Endodermal cell (in vitro differentiated cells): ENCODE measurements at regions not wholly inside any gene's neighbourhood (a gene's known extent, or its start where the extent isn't known, plus 50 kb on each side); places are given as distances from the start of the nearest gene placed in this dataset.

Source experiments
- DNase-seq: peaks from one replicate; pipeline ENCODE4 v3.0.0-alpha.2; 2017
- H3K27ac ChIP-seq: 2 replicates; pipeline ENCODE4 v1.5.1; 2013; ENCODE audit warnings: mild to moderate bottlenecking, low read depth, low read length, moderate library complexity
- H3K27me3 ChIP-seq: 2 replicates; pipeline ENCODE4 v1.6.1; 2013; ENCODE audit warnings: mild to moderate bottlenecking, low read length, moderate library complexity; ENCODE audit not compliant: insufficient read depth, control insufficient read depth, poor library complexity, severe bottlenecking
- H3K36me3 ChIP-seq: 2 replicates; pipeline ENCODE4 v1.7.0; 2013; ENCODE audit warnings: mild to moderate bottlenecking, low read length, moderate library complexity; ENCODE audit not compliant: control insufficient read depth, insufficient read depth
- H3K4me1 ChIP-seq: one replicate; pipeline ENCODE4 v1.7.0; 2013; ENCODE audit warnings: low read length; ENCODE audit not compliant: control insufficient read depth, insufficient read depth
- H3K4me3 ChIP-seq: 2 replicates; pipeline ENCODE4 v1.5.1; 2013; ENCODE audit warnings: mild to moderate bottlenecking, low read length, moderate library complexity
- H3K9ac ChIP-seq: 2 replicates; pipeline ENCODE4 v1.6.1; 2013; ENCODE audit warnings: mild to moderate bottlenecking, low read length, moderate library complexity; ENCODE audit not compliant: poor library complexity, severe bottlenecking; ENCODE audit errors: extremely low read depth
- H3K9me3 ChIP-seq: 2 replicates; pipeline ENCODE4 v1.6.1; 2013; ENCODE audit warnings: mild to moderate bottlenecking, low read length, moderate library complexity; ENCODE audit not compliant: control insufficient read depth
- H3K27ac Mint-ChIP-seq: 2 replicates; pipeline ENCODE4 v1.8.0; 2020; ENCODE audit warnings: mixed read lengths
- H3K27me3 Mint-ChIP-seq: 2 replicates; pipeline ENCODE4 v1.8.0; 2021; ENCODE audit warnings: mild to moderate bottlenecking, mixed read lengths; ENCODE audit not compliant: insufficient read depth
- H3K36me3 Mint-ChIP-seq: 2 replicates; pipeline ENCODE4 v1.8.0; 2020; ENCODE audit warnings: low read depth, mixed read lengths
- H3K4me1 Mint-ChIP-seq: 2 replicates; pipeline ENCODE4 v1.8.0; 2020; ENCODE audit warnings: mixed read lengths
- H3K4me3 Mint-ChIP-seq: 2 replicates; pipeline ENCODE4 v1.8.0; 2020; ENCODE audit warnings: mild to moderate bottlenecking, moderate library complexity, mixed read lengths
- H3K9me3 Mint-ChIP-seq: 2 replicates; pipeline ENCODE4 v1.8.0; 2020; ENCODE audit warnings: mild to moderate bottlenecking, mixed read lengths
- CTCF ChIP-seq: fragments of 200-600 bp; sonication (generic); conservative IDR thresholded peaks from 2 replicates; pipeline ENCODE4 v1.5.0; 2021; ENCODE audit warnings: antibody characterized with exemption, mild to moderate bottlenecking
- WGBS, 2 experiments: methylation state at CpG; one replicate each; pipeline versions ENCODE4 v1.1.5 to v1.1.7; 2013; ENCODE audit warnings: missing lambda C conversion rate in 2 of 2, mixed read lengths in 1 of 2; ENCODE audit not compliant: insufficient coverage in 1 of 2, insufficient read length in 1 of 2; 5-methylcytosine and 5-hydroxymethylcytosine counted together
- microRNA-seq: library from miRNA; unstranded; fragments of <30 nt; microRNA quantifications from one replicate; pipeline ENCODE4 v1.2.0, GENCODE V29; 2020; ENCODE audit warnings: borderline microRNAs expressed

GRCh38 chr4:182190306-182190705 lies 52.9 kb upstream of the TENM3 start:
- no peak overlapping the region for H3K27ac Mint-ChIP-seq

GRCh38 chr4:182192511-182193181 lies 50.6 kb upstream of the TENM3 start:
- no peaks in the 10 kb centered on the region for H3K27me3 ChIP-seq
- WGBS, 2 experiments = 85% methylated on average over 1 of the region's 1 CpG; no CpG with 5 or more reads in 1 of the 2 experiments
- no peak for TF ChIP-seq CTCF
- H3K27me3 Mint-ChIP-seq = peaks cover 2% of the 10 kb centered on the region
- no peaks in the 10 kb centered on the region for H3K9me3 Mint-ChIP-seq
- H3K36me3 Mint-ChIP-seq = no peaks in the 10 kb centered on the region
- no peaks in the 10 kb centered on the region for H3K4me1 Mint-ChIP-seq
- H3K4me3 Mint-ChIP-seq = no peak overlapping the region
- peak overlapping the region; percentile 14 for H3K27ac ChIP-seq
- DNase-seq = no peak
- H3K9me3 ChIP-seq = no peaks in the 10 kb centered on the region
- no peaks in the 10 kb centered on the region for H3K4me1 ChIP-seq
- no peak overlapping the region for H3K27ac Mint-ChIP-seq
- no peak overlapping the region for H3K4me3 ChIP-seq
- no peaks in the 10 kb centered on the region for H3K36me3 ChIP-seq
- H3K9ac ChIP-seq = no peak overlapping the region

More at GRCh38 chr4:182190306-182190705, 52.9 kb upstream of the TENM3 start:
- Mint-ChIP-seq H3K4me1 (no peaks in the 10 kb centered on the region), H3K27me3 (no peaks in the 10 kb centered on the region), H3K36me3 (no peaks in the 10 kb centered on the region), H3K9me3 (no peaks in the 10 kb centered on the region), H3K4me3 (no peak overlapping the region)
- no peak for TF ChIP-seq CTCF
- Histone ChIP-seq H3K27me3 (no peaks in the 10 kb centered on the region), H3K9ac (no peak overlapping the region), H3K36me3 (no peaks in the 10 kb centered on the region), H3K27ac (no peak overlapping the region), H3K4me3 (no peak overlapping the region), H3K4me1 (no peaks in the 10 kb centered on the region), H3K9me3 (no peaks in the 10 kb centered on the region)
- WGBS, 2 experiments = 92 to 94% methylated on average over 7 to 8 of the region's 8 CpGs
- no peak for DNase-seq

GRCh38 chr4:182193311-182193710 lies 49.9 kb upstream of the TENM3 start:
- no peak for TF ChIP-seq CTCF
- Mint-ChIP-seq H3K27me3 (peaks cover 2% of the 10 kb centered on the region), H3K4me3 (no peak overlapping the region), H3K27ac (no peak overlapping the region), H3K4me1 (no peaks in the 10 kb centered on the region), H3K9me3 (no peaks in the 10 kb centered on the region), H3K36me3 (no peaks in the 10 kb centered on the region)
- H3K4me1 ChIP-seq = no peaks in the 10 kb centered on the region
- H3K9me3 ChIP-seq = no peaks in the 10 kb centered on the region
- no peak for DNase-seq
- peak overlapping the region; percentile 26 for H3K27ac ChIP-seq
- H3K4me3 ChIP-seq = no peak overlapping the region
- no peaks in the 10 kb centered on the region for H3K36me3 ChIP-seq
- H3K9ac ChIP-seq = no peak overlapping the region
- 95 to 100% methylated on average over 2 to 8 of the region's 8 CpGs for WGBS, 2 experiments
- H3K27me3 ChIP-seq = no peaks in the 10 kb centered on the region

Small RNA genes lying in the stretch of these regions (microRNA-seq; reads per million reads assigned to microRNA genes)
- 2.1 reads per million, percentile 10 among the genes with 10 or more reads in this experiment for gene MIR1305
